ENCODE measurements at regions not wholly inside any gene's neighbourhood (a gene's known extent, or its start where the extent isn't known, plus 50 kb on each side); places are given as distances from the start of the nearest gene placed in this dataset.
"Not testable (repeated sequence)": the region's sequence is repeated elsewhere in the genome, so short reads cannot be mapped to it uniquely, and the experiment has no call there.

- DNase-seq (ENCODE audit: low read depth in 2 of 2) = peak; percentile 52 to 71
These were observed 133.4 kb downstream of the SLC1A3 start for GRCh38 chr5:36739751-36740221.

GRCh38 chr5:36740259-36740898 is 134.0 kb downstream of the SLC1A3 start:
- no peak for DNase-seq (ENCODE audit: low read depth in 2 of 2)

GRCh38 chr5:36741128-36741527 is 134.7 kb downstream of the SLC1A3 start:
- DNase-seq (ENCODE audit: low read depth in 2 of 2) = no peak

- DNase-seq (ENCODE audit: low read depth in 2 of 2) = no peak
These were observed 132.4 kb upstream of the NIPBL start for GRCh38 chr5:36743891-36744772.

- peak in 1 of 2 donors; percentile 4 for DNase-seq (ENCODE audit: low read depth in 2 of 2)
These were observed 131.6 kb upstream of the NIPBL start for GRCh38 chr5:36744773-36745589.

GRCh38 chr5:36747794-36748193 is 128.8 kb upstream of the NIPBL start:
- DNase-seq (ENCODE audit: low read depth in 2 of 2) = not testable (repeated sequence)

GRCh38 chr5:36751886-36752285 is 124.7 kb upstream of the NIPBL start:
- no peak for DNase-seq (ENCODE audit: low read depth in 2 of 2)

- DNase-seq (ENCODE audit: low read depth in 2 of 2) = no peak
These were observed 121.2 kb upstream of the NIPBL start for GRCh38 chr5:36755342-36755741.

- no peak for DNase-seq (ENCODE audit: low read depth in 2 of 2)
These were observed 120.6 kb upstream of the NIPBL start for GRCh38 chr5:36755920-36756488.

- DNase-seq (ENCODE audit: low read depth in 2 of 2) = no peak
These were observed 119.7 kb upstream of the NIPBL start for GRCh38 chr5:36756848-36757247.

- no peak for DNase-seq (ENCODE audit: low read depth in 2 of 2)
These were observed 117.5 kb upstream of the NIPBL start for GRCh38 chr5:36759117-36759516.

GRCh38 chr5:36763454-36763853 is 113.1 kb upstream of the NIPBL start:
- no peak for DNase-seq (ENCODE audit: low read depth in 2 of 2)

- DNase-seq (ENCODE audit: low read depth in 2 of 2) = no peak
These were observed 110.7 kb upstream of the NIPBL start for GRCh38 chr5:36765876-36766275.

- no peak for DNase-seq (ENCODE audit: low read depth in 2 of 2)
These were observed 109.6 kb upstream of the NIPBL start for GRCh38 chr5:36766981-36767380.

GRCh38 chr5:36768450-36768849 is 108.1 kb upstream of the NIPBL start:
- no peak for DNase-seq (ENCODE audit: low read depth in 2 of 2)

GRCh38 chr5:36769129-36769770 is 107.3 kb upstream of the NIPBL start:
- DNase-seq (ENCODE audit: low read depth in 2 of 2) = no peak

GRCh38 chr5:36770125-36770524 is 106.4 kb upstream of the NIPBL start:
- no peak for DNase-seq (ENCODE audit: low read depth in 2 of 2)

GRCh38 chr5:36772276-36773140 is 104.1 kb upstream of the NIPBL start:
- no peak for DNase-seq (ENCODE audit: low read depth in 2 of 2)

- no peak for DNase-seq (ENCODE audit: low read depth in 2 of 2)
These were observed 99.3 kb upstream of the NIPBL start for GRCh38 chr5:36777105-36777757.

- DNase-seq (ENCODE audit: low read depth in 2 of 2) = no peak
These were observed 98.2 kb upstream of the NIPBL start for GRCh38 chr5:36778336-36778735.

Data from stimulated activated CD8-positive, alpha-beta memory T cell treated with anti-CD3 and anti-CD28 coated beads, Interleukin-2, amount 100 ng/mL, for 48 hours (primary cell).